K562 (cell line): ENCODE measurements at regions not wholly inside any gene's neighbourhood (a gene's known extent, or its start where the extent isn't known, plus 50 kb on each side); places are given as distances from the start of the nearest gene placed in this dataset.

Experiments used
- ATAC-seq: fragments of 200-7000 bp; cut with Tn5 transposase; 3 replicates; pipeline ENCODE4 v1.9.1; 2020; ENCODE audit warnings: moderate library complexity
- BruUV-seq: library from RNA; stranded (reverse); fragments of 400-500 nt; replicated peaks from 2 replicates; lab custom pipeline; 2021; lab: Mats Ljungman, UMichigan
- CTCF ChIA-PET: fragments of 300-600 bp; formaldehyde crosslinking; extraction: SDS; loops from one replicate; lab custom pipeline; 2021; ENCODE audit warnings: low intra/inter-chr PET ratio; lab: Yijun Ruan, JAX
- POLR2A ChIA-PET: fragments of 300-600, 350-650 bp; sonication (Branson Sonifier 250); formaldehyde crosslinking; extraction: SDS; loops from one replicate; lab custom pipeline; 2021; ENCODE audit warnings: antibody characterized with exemption, inconsistent platforms; lab: Yijun Ruan, JAX
- DNase-seq, 4 experiments: peaks; one replicate each; pipeline versions ENCODE4 v3.0.0 to v3.0.0-alpha.2; 2011 to 2018; ENCODE audit warnings: low spot score in 3 of 4, mixed read lengths in 3 of 4; ENCODE audit errors: extremely low read depth in 1 of 4
- FAIRE-seq: peaks from 2 replicates; lab custom pipeline; 2011; peaks lifted over from hg19 to GRCh38; lab: Jason Lieb, UNC
- H2AFZ ChIP-seq: 2 replicates; pipeline ENCODE4 v1.6.0; 2011; ENCODE audit warnings: low read depth, low read length, control low read depth, inconsistent platforms
- H3K27ac ChIP-seq: fragments of 200-600 bp; 3 replicates; pipeline ENCODE4 v1.8.0; 2011; ENCODE audit warnings: low read depth, mild to moderate bottlenecking, control low read depth, inconsistent platforms, low read length, moderate library complexity, mixed read lengths; ENCODE audit errors: extremely low read depth
- H3K27me3 ChIP-seq, 2 experiments: fragments of 300-600 bp in 1 of 2; 2 replicates in 1 of 2; 3 replicates in 1 of 2; pipeline versions ENCODE4 v1.6.0 to v1.8.0; 2011; ENCODE audit warnings: inconsistent platforms in 2 of 2, low read length in 2 of 2, mild to moderate bottlenecking in 1 of 2, mixed read lengths in 1 of 2, moderate library complexity in 1 of 2; ENCODE audit not compliant: control insufficient read depth in 2 of 2, insufficient read depth in 2 of 2
- H3K36me3 ChIP-seq: fragments of 300-600 bp; 3 replicates; pipeline ENCODE4 v1.8.0; 2011; ENCODE audit warnings: mild to moderate bottlenecking, low read length, inconsistent platforms; ENCODE audit not compliant: control insufficient read depth, insufficient read depth
- H3K4me1 ChIP-seq, 2 experiments: fragments of 200-600 bp in 1 of 2; replicated peaks in 1 of 2; 2 replicates in 1 of 2; 3 replicates in 1 of 2; pipeline versions ENCODE4 v1.5.1 to v1.8.0; 2011; ENCODE audit warnings: inconsistent platforms in 2 of 2, low read length in 2 of 2, mild to moderate bottlenecking in 1 of 2, mixed read lengths in 1 of 2, moderate library complexity in 1 of 2; ENCODE audit not compliant: control insufficient read depth in 2 of 2, insufficient read depth in 2 of 2
- H3K4me2 ChIP-seq: 2 replicates; pipeline ENCODE4 v1.6.1; 2011; ENCODE audit warnings: low read length, control low read depth, inconsistent platforms, mixed read lengths; ENCODE audit not compliant: insufficient read depth
- H3K4me3 ChIP-seq: fragments of 200-600 bp; sonication (generic), shearing (Covaris generic); 2 replicates; pipeline ENCODE4 v1.5.1; 2016; ENCODE audit warnings: control low read depth, inconsistent platforms
- H3K79me2 ChIP-seq: fragments of 200-600 bp; 3 replicates; pipeline ENCODE4 v1.8.0; 2011; ENCODE audit warnings: low read length, inconsistent platforms; ENCODE audit not compliant: control insufficient read depth, insufficient read depth
- H3K9ac ChIP-seq, 2 experiments: 2 replicates each; pipeline versions ENCODE4 v1.6.0 to v1.6.1; 2011; ENCODE audit warnings: low read depth in 2 of 2, low read length in 2 of 2, control low read depth in 1 of 2, inconsistent platforms in 1 of 2, mild to moderate bottlenecking in 1 of 2, mixed read lengths in 1 of 2; ENCODE audit not compliant: insufficient read depth in 1 of 2
- H3K9me1 ChIP-seq: one replicate; pipeline ENCODE4 v1.6.0; 2011; ENCODE audit warnings: inconsistent platforms, mild to moderate bottlenecking, low read length, moderate library complexity; ENCODE audit not compliant: control insufficient read depth, insufficient read depth
- H3K9me3 ChIP-seq: replicated peaks from 2 replicates; pipeline ENCODE4 v1.5.1; 2011; ENCODE audit warnings: low read depth, low read length, inconsistent platforms; ENCODE audit not compliant: control insufficient read depth, insufficient read depth
- H4K20me1 ChIP-seq: replicated peaks from 2 replicates; pipeline ENCODE4 v1.6.1; 2011; ENCODE audit warnings: low read length, inconsistent platforms, mixed read lengths; ENCODE audit not compliant: control insufficient read depth, insufficient read depth
- CEBPB ChIP-seq: fragments of 450-650 bp; IDR thresholded peaks from 2 replicates; pipeline ENCODE4 v1.6.1; 2016; ENCODE audit warnings: missing genetic modification characterization, missing compliant biosample characterization
- CHD1 ChIP-seq: fragments of 200-600 bp; sonication (generic); IDR thresholded peaks from one replicate; pipeline ENCODE4 v1.6.1; 2012; ENCODE audit warnings: mild to moderate bottlenecking, moderate library complexity, low read length, inconsistent platforms
- FOSL1 ChIP-seq: fragments of 200-800 bp; sonication (Bioruptor generic); conservative IDR thresholded peaks from 2 replicates; pipeline ENCODE4 v1.6.1; 2016; ENCODE audit warnings: missing genetic modification characterization, missing compliant biosample characterization
- HNRNPK ChIP-seq: fragments of 200-400 bp; formaldehyde crosslinking; IDR thresholded peaks from one replicate; pipeline ENCODE4 v1.6.1; 2018; ENCODE audit warnings: mild to moderate bottlenecking, low read depth, low read length; ENCODE audit not compliant: poor library complexity, severe bottlenecking
- MXI1 ChIP-seq: IDR thresholded peaks from 2 replicates; pipeline ENCODE4 v1.6.1; 2011; ENCODE audit warnings: low read depth, mild to moderate bottlenecking, improper control_type of control experiment, low read length
- NCOA6 ChIP-seq: fragments of 450-650 bp; IDR thresholded peaks from 2 replicates; pipeline ENCODE4 v1.6.1; 2017; ENCODE audit warnings: mild to moderate bottlenecking
- NEUROD1 ChIP-seq: fragments of 150-350 bp; IDR thresholded peaks from 2 replicates; pipeline ENCODE4 v1.6.1; 2014; ENCODE audit warnings: borderline replicate concordance, low read length, low read depth; ENCODE audit not compliant: partially characterized antibody
- NFIX ChIP-seq: fragments of 250-450 bp; sonication (Bioruptor Pico); IDR thresholded peaks from 2 replicates; pipeline ENCODE4 v1.4.0; 2020; ENCODE audit warnings: low read depth, mild to moderate bottlenecking, moderate library complexity
- POLR3A ChIP-seq: IDR thresholded peaks from 2 replicates; pipeline ENCODE4 v1.6.1; 2011; ENCODE audit warnings: borderline replicate concordance, mild to moderate bottlenecking, moderate library complexity; ENCODE audit not compliant: insufficient read length, insufficient read depth; ENCODE audit errors: extremely low read depth
- POLR3G ChIP-seq: IDR thresholded peaks from 2 replicates; pipeline ENCODE4 v1.6.1; 2011; ENCODE audit not compliant: insufficient read length, insufficient replicate concordance; ENCODE audit errors: extremely low read depth
- RFX1 ChIP-seq: fragments of 450-650 bp; IDR thresholded peaks from 2 replicates; pipeline ENCODE4 v1.6.1; 2016; ENCODE audit warnings: mild to moderate bottlenecking, moderate library complexity
- SMARCB1 ChIP-seq: IDR thresholded peaks from 2 replicates; pipeline ENCODE4 v1.6.1; 2011; ENCODE audit warnings: improper control_type of control experiment, low read depth; ENCODE audit not compliant: insufficient read length
- SOX6 ChIP-seq: fragments of 450-650 bp; IDR thresholded peaks from 2 replicates; pipeline ENCODE4 v1.6.1; 2014; ENCODE audit warnings: mild to moderate bottlenecking
- STAT5B ChIP-seq: fragments of 250-450 bp; sonication (Bioruptor Pico); IDR thresholded peaks from 2 replicates; pipeline ENCODE4 v1.8.0; 2021; ENCODE audit warnings: mild to moderate bottlenecking, inconsistent platforms
- TBP ChIP-seq: optimal IDR thresholded peaks from 2 replicates; pipeline ENCODE3; 2011; ENCODE audit warnings: low read depth, low read length, improper control_type of control experiment
- TFAM ChIP-seq: fragments of 250-450 bp; sonication (Bioruptor Pico); conservative IDR thresholded peaks from 2 replicates; pipeline ENCODE4 v1.5.0; 2021; ENCODE audit warnings: mild to moderate bottlenecking, moderate library complexity
- ZNF134 ChIP-seq: fragments of 250-450 bp; sonication (Bioruptor Pico); conservative IDR thresholded peaks from 2 replicates; pipeline ENCODE4 v1.4.0; 2020
- ZNF436 ChIP-seq: fragments of 250-450, 450-650 bp; sonication (Bioruptor Pico); formaldehyde crosslinking; IDR thresholded peaks from 2 replicates; pipeline ENCODE4 v1.7.0; 2020; ENCODE audit warnings: mild to moderate bottlenecking
- ZNF586 ChIP-seq: fragments of 450-650 bp; formaldehyde crosslinking; conservative IDR thresholded peaks from 2 replicates; pipeline ENCODE4 v1.4.0; 2020; ENCODE audit warnings: mild to moderate bottlenecking, moderate library complexity
- ZNF764 ChIP-seq: fragments of 250-450 bp; sonication (Bioruptor Pico); IDR thresholded peaks from 2 replicates; pipeline ENCODE4 v1.4.0; 2020; ENCODE audit warnings: low read depth, mild to moderate bottlenecking, moderate library complexity
- ZNF830 ChIP-seq: fragments of 250-450 bp; sonication (Bioruptor Pico); IDR thresholded peaks from 2 replicates; pipeline ENCODE4 v1.5.0; 2021; ENCODE audit warnings: mild to moderate bottlenecking
- WGBS: fragments of 100-300 bp; shearing (Covaris generic); methylation state at CpG from one replicate; pipeline ENCODE4 v1.1.6; 2016; ENCODE audit warnings: low coverage, mixed read lengths; ENCODE audit not compliant: insufficient coverage; ENCODE audit errors: missing lambda C conversion rate; 5-methylcytosine and 5-hydroxymethylcytosine counted together
- in situ Hi-C: fragments of 300-500 bp; cut with MboI; formaldehyde crosslinking; loops from 4 replicates; pipeline ENCODE4 v1.15.0; 2018; ENCODE audit warnings: inconsistent platforms, mixed read lengths
- intact Hi-C: fragments of 100-400 bp; cut with micrococcal nuclease; formaldehyde crosslinking; loops from 2 replicates; pipeline ENCODE4 v1.14.2; 2022
- TF ChIP-seq, protein P1 (sequence below), 2 experiments: fragments of 450-650 bp; IDR thresholded peaks; 2 replicates each; pipeline ENCODE4 v1.6.1; 2016
- TF ChIP-seq, protein P2 (sequence below): sonication (generic); formaldehyde crosslinking; IDR thresholded peaks from 2 replicates; pipeline ENCODE4 v1.8.1; 2023; ENCODE audit warnings: mild to moderate bottlenecking, missing genetic modification reagents

- no peak for TF ChIP-seq FOSL1 (tag)
- no peak for TF ChIP-seq STAT5B
- peak; percentile 51 for TF ChIP-seq CEBPB (tag)
- TF ChIP-seq ZNF436 (CRISPR knock-in tag) = no peak
- TF ChIP-seq MXI1 = no peak
- no peak for TF ChIP-seq NCOA6
- TF ChIP-seq, all 486 proteins: peak for 2
These were observed 101.5 kb upstream of the UBE2E1 start (continued) for GRCh38 chr3:23704298-23704697.

DNA sequence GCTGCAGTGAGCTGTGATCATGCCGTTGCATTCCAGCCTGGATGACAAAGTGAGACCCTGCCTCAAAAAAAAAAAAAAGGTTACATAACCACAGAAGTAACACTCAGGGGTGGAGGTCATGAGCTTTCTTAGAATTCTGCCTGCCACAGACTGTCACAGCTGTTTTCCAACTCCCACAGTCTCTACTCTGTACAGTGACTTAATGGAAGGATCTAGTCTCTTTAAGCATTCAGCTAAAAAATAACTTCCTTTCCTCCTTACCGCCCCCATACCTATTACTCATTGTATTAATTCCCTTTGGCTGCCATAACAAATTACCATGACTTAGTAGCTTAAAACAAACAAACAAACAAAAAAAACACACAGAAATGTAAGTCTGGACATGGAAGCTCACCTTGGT, 99.6 kb upstream of the UBE2E1 start:
- BruUV-seq = no TSS peak
- H3K4me1 ChIP-seq = no peaks in the 10 kb centered on the region
- FAIRE-seq (no peak), DNase-seq (no peak), ATAC-seq (no peak)
- no peak overlapping the region for H3K27ac ChIP-seq
- ChIA-PET CTCF (no interaction called here), POLR2A (no interaction called here)
- no peak overlapping the region for H3K4me3 ChIP-seq
- H2AFZ ChIP-seq = no peak overlapping the region
- no peaks in the 10 kb centered on the region for H3K36me3 ChIP-seq
- no peak for TF ChIP-seq POLR3A
- no peak for TF ChIP-seq CHD1
- TF ChIP-seq, protein P1, sequence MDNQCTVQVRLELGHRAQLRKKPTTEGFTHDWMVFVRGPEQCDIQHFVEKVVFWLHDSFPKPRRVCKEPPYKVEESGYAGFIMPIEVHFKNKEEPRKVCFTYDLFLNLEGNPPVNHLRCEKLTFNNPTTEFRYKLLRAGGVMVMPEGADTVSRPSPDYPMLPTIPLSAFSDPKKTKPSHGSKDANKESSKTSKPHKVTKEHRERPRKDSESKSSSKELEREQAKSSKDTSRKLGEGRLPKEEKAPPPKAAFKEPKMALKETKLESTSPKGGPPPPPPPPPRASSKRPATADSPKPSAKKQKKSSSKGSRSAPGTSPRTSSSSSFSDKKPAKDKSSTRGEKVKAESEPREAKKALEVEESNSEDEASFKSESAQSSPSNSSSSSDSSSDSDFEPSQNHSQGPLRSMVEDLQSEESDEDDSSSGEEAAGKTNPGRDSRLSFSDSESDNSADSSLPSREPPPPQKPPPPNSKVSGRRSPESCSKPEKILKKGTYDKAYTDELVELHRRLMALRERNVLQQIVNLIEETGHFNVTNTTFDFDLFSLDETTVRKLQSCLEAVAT (IDR thresholded peaks at IDR 0.05) = no peak
- no peak for TF ChIP-seq RFX1
- no peak for TF ChIP-seq NFIX (CRISPR knock-in tag)
- no peak for TF ChIP-seq POLR3G
- TF ChIP-seq HNRNPK = no peak
- no peak for TF ChIP-seq NEUROD1
- TF ChIP-seq TFAM (CRISPR knock-in tag) = no peak
- no peak for TF ChIP-seq ZNF764 (CRISPR knock-in tag)
- no peak for TF ChIP-seq ZNF830
- no peak for TF ChIP-seq SMARCB1
- no peak for TF ChIP-seq ZNF586
- TF ChIP-seq ZNF134 = no peak
- TF ChIP-seq SOX6 = no peak
- no peak for TF ChIP-seq TBP
- TF ChIP-seq, protein P2, sequence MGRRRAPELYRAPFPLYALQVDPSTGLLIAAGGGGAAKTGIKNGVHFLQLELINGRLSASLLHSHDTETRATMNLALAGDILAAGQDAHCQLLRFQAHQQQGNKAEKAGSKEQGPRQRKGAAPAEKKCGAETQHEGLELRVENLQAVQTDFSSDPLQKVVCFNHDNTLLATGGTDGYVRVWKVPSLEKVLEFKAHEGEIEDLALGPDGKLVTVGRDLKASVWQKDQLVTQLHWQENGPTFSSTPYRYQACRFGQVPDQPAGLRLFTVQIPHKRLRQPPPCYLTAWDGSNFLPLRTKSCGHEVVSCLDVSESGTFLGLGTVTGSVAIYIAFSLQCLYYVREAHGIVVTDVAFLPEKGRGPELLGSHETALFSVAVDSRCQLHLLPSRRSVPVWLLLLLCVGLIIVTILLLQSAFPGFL (CRISPR knock-in tag) = no peak
- no peaks in the 10 kb centered on the region for H3K9me3 ChIP-seq
- 4% methylated on average over 2 of the region's 2 CpGs for WGBS
- H3K9ac ChIP-seq = no peak overlapping the region
- H3K4me2 ChIP-seq = no peak overlapping the region
- in situ Hi-C loops = no loop called here
- H3K27me3 ChIP-seq = peaks cover 14 to 21% of the 10 kb centered on the region in 2 experiments; a peak in 4 of 5 replicates
- H3K9me1 ChIP-seq = no peaks in the 10 kb centered on the region
- H4K20me1 ChIP-seq = no peaks in the 10 kb centered on the region; the same call in 1 of the 2 replicates
- no peaks in the 10 kb centered on the region for H3K79me2 ChIP-seq
- intact Hi-C loops = no loop called here
